Naive B cell (primary cell): ENCODE measurements at regions not wholly inside any gene's neighbourhood (a gene's known extent, or its start where the extent isn't known, plus 50 kb on each side); places are given as distances from the start of the nearest gene placed in this dataset.

Source experiments
- ATAC-seq, 2 donors: fragments of 150-1000 bp; cut with Tn5 transposase; 2 replicates each; pipeline ENCODE4 v1.10.0; 2021; ENCODE audit warnings: low read depth in 2 of 2, mild to moderate bottlenecking in 2 of 2, moderate library complexity in 2 of 2
- DNase-seq: peaks from one replicate; pipeline ENCODE4 v3.0.0; 2022
- H3K27ac Mint-ChIP-seq, 6 donors: one replicate each; pipeline ENCODE4 v1.8.0; 2020 to 2022; ENCODE audit warnings: mild to moderate bottlenecking in 6 of 6, mixed read lengths in 6 of 6, moderate library complexity in 5 of 6, inconsistent platforms in 2 of 6
- H3K27me3 Mint-ChIP-seq, 3 donors: one replicate each; pipeline ENCODE4 v1.8.0; 2021 to 2022; ENCODE audit warnings: mixed read lengths in 3 of 3, mild to moderate bottlenecking in 1 of 3
- H3K36me3 Mint-ChIP-seq, 2 donors: one replicate each; pipeline ENCODE4 v1.8.0; 2020 to 2022; ENCODE audit warnings: mixed read lengths in 2 of 2, inconsistent platforms in 1 of 2, mild to moderate bottlenecking in 1 of 2
- H3K4me1 Mint-ChIP-seq, 3 donors: one replicate each; pipeline ENCODE4 v1.8.0; 2020 to 2022; ENCODE audit warnings: mixed read lengths in 3 of 3, inconsistent platforms in 1 of 3, mild to moderate bottlenecking in 1 of 3, moderate library complexity in 1 of 3
- H3K4me3 Mint-ChIP-seq, 8 donors: one replicate each; pipeline ENCODE4 v1.8.0; 2020 to 2022; ENCODE audit warnings: mild to moderate bottlenecking in 8 of 8, mixed read lengths in 8 of 8, moderate library complexity in 8 of 8, inconsistent platforms in 2 of 8
- H3K9me3 Mint-ChIP-seq, 7 donors: one replicate each; pipeline ENCODE4 v1.8.0; 2020 to 2022; ENCODE audit warnings: mixed read lengths in 7 of 7, mild to moderate bottlenecking in 5 of 7, inconsistent platforms in 2 of 7, moderate library complexity in 1 of 7

DNA sequence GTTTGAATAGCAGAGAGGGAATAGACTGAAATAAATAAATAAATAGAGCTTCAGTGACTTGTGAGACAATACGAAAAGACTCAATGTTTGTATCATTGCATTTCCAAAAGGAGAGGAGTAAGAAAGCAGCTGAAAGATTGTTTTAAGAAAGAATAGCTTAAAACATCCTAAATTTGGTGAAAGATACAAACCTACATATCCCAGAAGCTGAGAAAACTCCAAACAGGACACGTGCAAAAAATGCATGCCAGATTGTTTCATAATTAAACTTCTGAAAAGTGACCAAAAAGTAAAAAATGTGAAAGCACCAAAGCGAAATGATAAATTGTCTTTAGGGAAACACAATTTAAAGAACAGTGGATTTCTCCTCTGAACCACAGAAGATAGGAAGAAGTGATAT, 711.0 kb downstream of the AACS start:
- Mint-ChIP-seq H3K9me3 (no peaks in the 10 kb centered on the region), H3K4me1 (no peaks in the 10 kb centered on the region), H3K36me3 (no peaks in the 10 kb centered on the region), H3K27ac (no peak overlapping the region), H3K27me3 (no peaks in the 10 kb centered on the region), H3K4me3 (no peak overlapping the region)
- ATAC-seq (no peak), DNase-seq (no peak)

- Mint-ChIP-seq H3K27ac (no peak overlapping the region), H3K36me3 (no peaks in the 10 kb centered on the region), H3K27me3 (no peaks in the 10 kb centered on the region), H3K4me1 (no peaks in the 10 kb centered on the region), H3K4me3 (no peak overlapping the region), H3K9me3 (peaks cover 1 to 21% (median 9%) of the 10 kb centered on the region in 7 donors)
- DNase-seq (no peak), ATAC-seq (no peak)
These were observed 720.9 kb downstream of the AACS start for GRCh38 chr12:125786143-125786542.

DNA sequence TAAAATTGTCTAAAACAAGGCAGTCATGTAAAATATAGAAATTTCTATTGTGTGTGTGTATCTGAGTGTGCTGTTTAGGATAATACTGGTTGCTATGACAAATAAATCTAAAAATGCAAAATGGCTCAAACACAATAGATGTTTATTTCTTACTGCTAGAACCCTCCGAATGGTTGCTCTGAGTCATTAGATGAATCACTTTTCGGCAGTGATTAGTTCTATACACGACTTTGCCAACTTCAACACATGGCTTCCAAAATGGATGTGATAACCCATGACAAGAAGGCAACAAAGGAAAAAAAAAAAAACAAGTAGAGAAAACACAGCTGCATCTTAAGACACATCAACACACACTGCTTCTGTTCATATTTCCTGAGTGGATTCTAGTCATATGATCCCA, 729.2 kb downstream of the AACS start:
- ATAC-seq: no peak
- peaks cover 7 to 21% (median 10%) of the 10 kb centered on the region in 7 donors for H3K9me3 Mint-ChIP-seq
- no peak overlapping the region for H3K27ac Mint-ChIP-seq
- H3K4me3 Mint-ChIP-seq: no peak overlapping the region
- no peak for DNase-seq
- H3K36me3 Mint-ChIP-seq: no peaks in the 10 kb centered on the region
- no peaks in the 10 kb centered on the region for H3K27me3 Mint-ChIP-seq
- H3K4me1 Mint-ChIP-seq: no peaks in the 10 kb centered on the region

DNA sequence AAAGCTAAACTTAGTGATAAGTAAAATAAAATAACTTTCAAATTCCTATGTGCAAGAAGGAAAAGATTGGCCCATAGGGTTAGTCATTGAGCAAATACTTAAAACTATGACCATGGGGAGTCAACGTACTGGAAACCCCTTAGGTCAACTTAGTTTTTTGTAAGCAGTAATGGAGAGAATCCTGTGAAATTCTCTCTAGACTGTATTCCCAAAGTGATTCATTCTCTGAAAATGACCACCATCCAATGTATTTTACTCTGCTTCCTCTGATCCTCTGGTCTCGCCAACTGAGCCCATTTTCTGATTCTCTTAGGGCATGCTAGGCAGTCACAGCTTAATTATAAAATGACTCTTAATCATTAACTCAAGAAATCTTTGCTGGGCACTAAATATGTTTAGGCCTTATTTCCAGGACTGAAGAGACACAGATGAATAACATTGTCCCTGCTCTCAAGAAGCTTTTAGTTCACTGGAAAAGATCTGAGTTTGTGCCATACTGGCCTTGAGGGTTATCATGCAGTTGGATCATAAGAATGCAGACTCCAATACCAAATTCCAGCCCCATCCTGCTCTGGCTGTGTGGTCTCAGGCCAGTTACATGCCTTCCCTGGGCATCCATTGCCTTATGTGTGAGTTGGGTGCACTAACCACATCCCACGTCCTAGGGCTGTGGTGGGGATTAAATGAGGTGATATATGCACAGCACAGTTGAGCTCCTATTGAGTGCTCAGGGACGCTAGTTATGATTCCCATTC, 732.4 kb downstream of the AACS start:
- ATAC-seq (no peak), DNase-seq (no peak)
- H3K27me3 Mint-ChIP-seq: no peaks in the 10 kb centered on the region
- H3K4me3 Mint-ChIP-seq: no peak overlapping the region
- no peaks in the 10 kb centered on the region for H3K4me1 Mint-ChIP-seq
- H3K36me3 Mint-ChIP-seq: no peaks in the 10 kb centered on the region
- peaks cover 0 to 12% (median 5%) of the 10 kb centered on the region in 7 donors for H3K9me3 Mint-ChIP-seq
- H3K27ac Mint-ChIP-seq: no peak overlapping the region

GRCh38 chr12:125804660-125805059, 739.4 kb downstream of the AACS start:
- Mint-ChIP-seq H3K36me3 (no peaks in the 10 kb centered on the region), H3K27me3 (no peaks in the 10 kb centered on the region), H3K4me1 (no peaks in the 10 kb centered on the region), H3K9me3 (peaks cover 0 to 10% (median 6%) of the 10 kb centered on the region in 7 donors), H3K27ac (no peak overlapping the region), H3K4me3 (no peak overlapping the region)
- DNase-seq (no peak), ATAC-seq (no peak)

DNA sequence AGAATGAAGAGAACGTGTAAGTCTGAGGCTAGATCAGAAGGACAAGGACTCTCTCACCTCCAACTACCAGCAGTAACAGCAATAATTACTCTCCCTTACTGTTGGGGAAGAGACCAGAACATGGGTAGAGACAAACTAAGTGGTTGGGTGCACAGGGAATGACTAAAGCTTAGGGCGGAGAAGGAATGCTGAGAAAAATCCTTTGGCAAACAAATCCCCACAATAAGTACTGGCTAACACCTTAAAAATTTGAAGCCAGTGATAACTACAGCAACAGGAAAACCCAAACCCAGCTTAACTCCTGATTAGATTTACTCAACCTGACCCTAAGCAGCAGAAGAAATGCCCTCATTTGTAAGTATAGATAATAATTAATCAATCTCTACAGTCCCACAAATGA, 759.0 kb downstream of the AACS start:
- Mint-ChIP-seq H3K36me3 (peaks cover 0 to 7% of the 10 kb centered on the region in 2 donors), H3K4me3 (no peak overlapping the region)

GRCh38 chr12:125835852-125836251, 770.6 kb downstream of the AACS start:
- H3K4me1 Mint-ChIP-seq: no peaks in the 10 kb centered on the region
- peaks cover 0 to 21% (median 2%) of the 10 kb centered on the region in 7 donors for H3K9me3 Mint-ChIP-seq
- no peaks in the 10 kb centered on the region for H3K27me3 Mint-ChIP-seq
- no peak overlapping the region for H3K27ac Mint-ChIP-seq
- no peak overlapping the region for H3K4me3 Mint-ChIP-seq
- ATAC-seq (no peak), DNase-seq (no peak)
- H3K36me3 Mint-ChIP-seq: no peaks in the 10 kb centered on the region

More for the DNA sequence above, 759.0 kb downstream of the AACS start:
- no peak for DNase-seq
- Mint-ChIP-seq H3K27me3 (peaks cover 0 to 4% (median 0%) of the 10 kb centered on the region in 3 donors), H3K27ac (no peak overlapping the region), H3K4me1 (no peaks in the 10 kb centered on the region), H3K9me3 (peaks cover 0 to 32% (median 5%) of the 10 kb centered on the region in 7 donors)
- no peak for ATAC-seq

DNA sequence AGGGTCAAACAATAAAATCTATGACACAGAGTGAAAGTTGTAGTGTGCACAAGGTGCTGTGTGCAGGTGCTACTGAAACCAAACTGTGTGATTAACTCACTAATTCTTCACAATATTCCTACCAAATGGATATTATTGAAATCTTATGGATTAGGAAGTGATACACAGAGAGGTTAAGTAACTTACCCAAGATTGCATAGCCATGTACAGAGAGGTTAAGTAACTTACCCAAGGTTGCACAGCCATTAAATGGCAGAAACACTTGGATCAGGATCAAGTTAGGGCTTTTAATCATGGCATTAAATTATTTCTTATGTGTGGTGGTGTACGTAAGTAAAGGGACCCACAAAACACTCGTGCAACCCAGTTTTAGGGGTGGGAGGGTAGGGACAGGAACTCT, 771.4 kb downstream of the AACS start:
- Mint-ChIP-seq H3K27me3 (no peaks in the 10 kb centered on the region), H3K36me3 (no peaks in the 10 kb centered on the region), H3K27ac (no peak overlapping the region), H3K9me3 (peaks cover 0 to 21% (median 3%) of the 10 kb centered on the region in 7 donors), H3K4me1 (no peaks in the 10 kb centered on the region), H3K4me3 (no peak overlapping the region)
- DNase-seq: no peak
- ATAC-seq: no peak

DNA sequence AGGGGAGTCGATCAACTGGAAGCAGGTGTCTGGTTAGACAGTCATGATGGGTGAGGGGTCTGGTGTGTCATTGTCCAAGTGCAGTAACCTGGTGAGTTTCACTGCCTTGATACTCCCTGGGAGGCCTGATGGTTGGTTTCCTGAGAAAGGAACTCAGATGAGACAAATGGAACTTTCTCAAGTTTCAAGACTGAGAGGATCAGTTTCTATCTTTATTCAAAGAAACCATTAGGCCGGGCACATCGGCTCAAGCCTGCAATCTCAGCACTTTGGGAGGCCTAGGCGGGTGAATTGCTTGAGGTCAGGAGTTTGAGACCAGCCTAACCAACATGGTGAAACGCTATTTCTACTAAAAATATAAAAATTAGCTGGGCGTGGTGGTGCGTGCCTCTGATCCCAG, 776.1 kb downstream of the AACS start:
- H3K27ac Mint-ChIP-seq: no peak overlapping the region
- DNase-seq: no peak
- H3K4me1 Mint-ChIP-seq: no peaks in the 10 kb centered on the region
- H3K36me3 Mint-ChIP-seq: no peaks in the 10 kb centered on the region
- no peak overlapping the region for H3K4me3 Mint-ChIP-seq
- peaks cover 2 to 16% (median 3%) of the 10 kb centered on the region in 7 donors for H3K9me3 Mint-ChIP-seq
- no peak for ATAC-seq
- H3K27me3 Mint-ChIP-seq: no peaks in the 10 kb centered on the region

DNA sequence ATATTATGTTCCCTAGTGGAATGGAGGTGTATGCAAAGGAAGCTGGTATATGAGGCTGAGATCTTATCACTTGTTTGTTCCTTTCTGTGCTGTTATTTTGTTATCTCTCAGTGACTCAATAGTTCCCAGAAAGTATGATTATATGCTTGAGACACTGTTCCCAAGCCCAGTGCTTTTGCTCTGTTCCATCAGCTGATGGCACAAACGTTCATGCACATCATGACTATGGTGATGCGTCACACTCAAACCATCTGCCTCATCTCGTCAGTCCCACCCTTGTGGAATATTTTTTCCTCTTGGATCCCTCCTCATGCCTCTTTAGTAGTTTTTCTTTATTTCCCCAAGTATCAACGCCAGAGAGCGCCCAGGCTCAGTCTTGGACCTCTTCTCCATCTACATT, 786.9 kb downstream of the AACS start:
- H3K4me1 Mint-ChIP-seq: no peaks in the 10 kb centered on the region
- no peak for DNase-seq
- no peaks in the 10 kb centered on the region for H3K27me3 Mint-ChIP-seq
- no peak for ATAC-seq
- H3K4me3 Mint-ChIP-seq: no peak overlapping the region
- H3K27ac Mint-ChIP-seq: no peak overlapping the region
- H3K9me3 Mint-ChIP-seq: peaks cover 0 to 7% (median 0%) of the 10 kb centered on the region in 7 donors
- no peaks in the 10 kb centered on the region for H3K36me3 Mint-ChIP-seq

DNA sequence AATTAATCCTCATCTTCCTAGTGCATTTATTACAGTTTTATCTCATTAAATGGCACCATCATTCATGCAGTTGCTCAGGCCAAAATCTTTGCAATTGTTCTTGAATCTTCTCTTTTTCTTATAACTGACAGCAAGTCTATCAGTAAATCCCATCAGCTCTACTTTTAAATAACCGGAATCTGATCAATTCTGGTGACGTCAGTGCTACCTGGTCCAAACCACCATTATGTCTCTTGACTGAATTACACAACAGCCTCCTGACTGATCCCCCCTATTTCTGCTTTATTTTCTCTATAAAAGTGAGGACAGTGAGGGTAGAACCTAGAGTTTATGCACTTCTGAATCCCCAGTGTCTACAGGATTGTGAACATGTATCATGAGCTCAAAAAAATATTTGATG, 787.4 kb downstream of the AACS start:
- Mint-ChIP-seq H3K4me1 (no peaks in the 10 kb centered on the region), H3K9me3 (peaks cover 0 to 7% (median 0%) of the 10 kb centered on the region in 7 donors), H3K36me3 (no peaks in the 10 kb centered on the region), H3K27me3 (no peaks in the 10 kb centered on the region), H3K4me3 (no peak overlapping the region), H3K27ac (no peak overlapping the region)
- ATAC-seq (no peak), DNase-seq (no peak)

DNA sequence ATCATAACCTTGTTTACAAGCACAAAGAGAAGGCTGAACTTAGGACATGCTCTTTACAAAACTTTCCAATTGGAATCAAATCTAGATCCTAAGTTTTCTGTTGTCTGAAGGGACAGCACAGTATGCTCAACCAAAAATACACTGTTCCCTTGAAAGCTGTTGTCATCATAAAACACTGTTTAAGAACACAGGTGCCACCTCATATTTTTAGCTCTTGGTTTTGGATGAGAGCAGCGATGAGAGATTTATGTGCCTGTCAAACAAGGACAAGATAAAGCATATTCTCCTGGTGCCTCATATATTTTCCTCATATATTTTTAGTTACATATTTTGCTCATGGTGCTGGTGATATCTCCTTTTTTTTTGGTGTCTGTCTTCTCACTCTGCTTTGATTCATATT, 788.4 kb downstream of the AACS start:
- Mint-ChIP-seq H3K27ac (no peak overlapping the region), H3K27me3 (no peaks in the 10 kb centered on the region), H3K4me1 (no peaks in the 10 kb centered on the region), H3K36me3 (no peaks in the 10 kb centered on the region), H3K9me3 (peaks cover 0 to 7% (median 0%) of the 10 kb centered on the region in 7 donors), H3K4me3 (no peak overlapping the region)
- no peak for DNase-seq
- ATAC-seq: no peak

DNA sequence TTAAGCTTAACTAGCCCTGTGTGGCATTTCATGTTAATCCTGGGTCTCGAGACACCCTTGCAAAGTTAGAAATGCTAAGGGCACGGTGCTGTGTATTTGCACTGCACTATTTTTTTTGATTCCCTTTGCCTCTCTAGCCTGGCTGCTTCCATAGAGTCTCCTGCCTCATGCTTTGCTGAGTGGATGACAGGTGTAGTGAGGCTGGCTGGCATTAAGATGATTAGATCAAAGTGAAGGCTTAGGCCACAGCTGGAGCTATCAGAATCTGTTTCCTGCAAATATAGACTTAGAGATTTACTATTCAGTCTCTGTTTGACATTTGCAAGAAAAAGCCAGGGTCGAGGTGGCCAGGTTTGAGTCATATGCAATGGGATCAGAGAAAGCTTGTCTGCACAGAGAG, 791.1 kb downstream of the AACS start:
- peaks cover 5 to 8% (median 8%) of the 10 kb centered on the region in 3 donors for H3K27me3 Mint-ChIP-seq
- H3K9me3 Mint-ChIP-seq: peaks cover 4 to 7% (median 5%) of the 10 kb centered on the region in 7 donors
- H3K4me1 Mint-ChIP-seq: no peaks in the 10 kb centered on the region
- H3K27ac Mint-ChIP-seq: no peak overlapping the region
- peaks cover 0 to 7% of the 10 kb centered on the region in 2 donors for H3K36me3 Mint-ChIP-seq
- H3K4me3 Mint-ChIP-seq: no peak overlapping the region
- DNase-seq (no peak), ATAC-seq (no peak)

DNA sequence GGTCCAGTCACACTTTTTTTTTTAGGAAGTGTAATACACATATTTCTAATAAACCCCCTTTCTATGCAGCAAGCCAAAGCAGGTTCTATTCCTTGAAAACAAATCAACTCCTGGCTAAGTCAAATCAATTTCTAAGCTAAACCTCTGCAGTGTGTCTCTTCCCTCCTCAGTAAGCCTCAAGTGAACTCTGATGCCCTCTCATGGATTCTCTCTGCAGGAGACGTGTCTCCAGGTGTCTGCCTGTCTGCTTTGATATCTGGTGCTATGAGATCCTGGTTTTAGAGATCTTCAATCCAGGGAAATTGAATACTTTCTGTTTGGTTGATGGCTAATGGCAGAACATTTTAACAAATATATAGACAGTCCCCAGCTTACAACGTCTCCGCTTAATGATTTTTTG, 791.7 kb downstream of the AACS start:
- Mint-ChIP-seq H3K4me3 (no peak overlapping the region), H3K27me3 (peaks cover 5 to 8% (median 8%) of the 10 kb centered on the region in 3 donors), H3K9me3 (peaks cover 4 to 8% (median 5%) of the 10 kb centered on the region in 7 donors), H3K36me3 (peaks cover 0 to 7% of the 10 kb centered on the region in 2 donors), H3K4me1 (no peaks in the 10 kb centered on the region), H3K27ac (no peak overlapping the region)
- ATAC-seq (no peak), DNase-seq (no peak)
